ENCODE measurements at regions not wholly inside any gene's neighbourhood (a gene's known extent, or its start where the extent isn't known, plus 50 kb on each side); places are given as distances from the start of the nearest gene placed in this dataset.
A peak's percentile ranks its signal among the peaks of the same experiment; 100 is the strongest.
"Not testable (repeated sequence)": the region's sequence is repeated elsewhere in the genome, so short reads cannot be mapped to it uniquely, and the experiment has no call there.

- intact Hi-C loops (cut with micrococcal nuclease), result no loop called here
- peaks cover 13% of the 10 kb centered on the region for H3K4me1 Mint-ChIP-seq (ENCODE audit: low read depth)
- H3K27me3 Mint-ChIP-seq, result peaks cover 21% of the 10 kb centered on the region
- H3K4me3 Mint-ChIP-seq, result no peak overlapping the region
- ChIA-PET POLR2A (no interaction called here), CTCF (interaction anchor here (1.5 kb wide), 1 partner anchor 74 kb away, joined by 5 read pairs; no protein-coding TSS in a partner anchor)
- H3K36me3 Mint-ChIP-seq (ENCODE audit: low read depth), result no peaks in the 10 kb centered on the region
- ATAC-seq (no peak), DNase-seq (no peak)
- H3K9me3 Mint-ChIP-seq, result no peaks in the 10 kb centered on the region
- TF ChIP-seq, protein P1, sequence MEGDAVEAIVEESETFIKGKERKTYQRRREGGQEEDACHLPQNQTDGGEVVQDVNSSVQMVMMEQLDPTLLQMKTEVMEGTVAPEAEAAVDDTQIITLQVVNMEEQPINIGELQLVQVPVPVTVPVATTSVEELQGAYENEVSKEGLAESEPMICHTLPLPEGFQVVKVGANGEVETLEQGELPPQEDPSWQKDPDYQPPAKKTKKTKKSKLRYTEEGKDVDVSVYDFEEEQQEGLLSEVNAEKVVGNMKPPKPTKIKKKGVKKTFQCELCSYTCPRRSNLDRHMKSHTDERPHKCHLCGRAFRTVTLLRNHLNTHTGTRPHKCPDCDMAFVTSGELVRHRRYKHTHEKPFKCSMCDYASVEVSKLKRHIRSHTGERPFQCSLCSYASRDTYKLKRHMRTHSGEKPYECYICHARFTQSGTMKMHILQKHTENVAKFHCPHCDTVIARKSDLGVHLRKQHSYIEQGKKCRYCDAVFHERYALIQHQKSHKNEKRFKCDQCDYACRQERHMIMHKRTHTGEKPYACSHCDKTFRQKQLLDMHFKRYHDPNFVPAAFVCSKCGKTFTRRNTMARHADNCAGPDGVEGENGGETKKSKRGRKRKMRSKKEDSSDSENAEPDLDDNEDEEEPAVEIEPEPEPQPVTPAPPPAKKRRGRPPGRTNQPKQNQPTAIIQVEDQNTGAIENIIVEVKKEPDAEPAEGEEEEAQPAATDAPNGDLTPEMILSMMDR (IDR thresholded peaks at IDR 0.05), result no peak
- no peak overlapping the region for H3K27ac Mint-ChIP-seq
Observed at GRCh38 chr9:33698267-33698666, 97.1 kb upstream of the PRSS3 start.

DNA sequence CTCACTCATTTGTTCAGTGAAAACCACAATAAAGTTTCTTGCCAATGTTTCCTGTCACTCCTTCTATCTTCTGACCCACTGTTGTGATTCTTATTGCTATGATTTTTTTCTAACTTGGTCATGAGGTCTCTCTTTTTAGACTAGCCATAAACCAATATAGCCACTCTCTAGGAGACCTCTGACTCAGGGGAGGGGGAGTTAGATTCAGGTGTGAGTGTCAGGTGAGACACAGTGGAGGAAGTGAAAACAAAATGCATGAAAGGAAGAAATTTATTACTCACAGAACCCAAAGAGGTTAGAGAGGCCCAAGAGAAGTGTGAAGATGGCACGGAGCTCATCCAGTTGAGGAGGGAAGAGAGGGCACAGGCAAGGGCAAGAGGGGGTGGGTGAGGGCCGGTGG is 94.4 kb upstream of the PRSS3 start:
- intact Hi-C loops (cut with micrococcal nuclease); H3K4me3 Mint-ChIP-seq; H3K4me1 Mint-ChIP-seq (ENCODE audit: low read depth); H3K36me3 Mint-ChIP-seq (ENCODE audit: low read depth); H3K27ac Mint-ChIP-seq; POLR2A ChIA-PET; DNase-seq; H3K9me3 Mint-ChIP-seq: not testable (repeated sequence)
- peaks cover 14% of the 10 kb centered on the region for H3K27me3 Mint-ChIP-seq
- ATAC-seq, result peak; percentile 30
- CTCF ChIA-PET, result interaction anchor here (1.0 kb wide), 1 partner anchor 77 kb away, joined by 3 read pairs; no protein-coding TSS in a partner anchor

- POLR2A ChIA-PET, result no interaction called here
- peaks cover 10% of the 10 kb centered on the region for H3K27me3 Mint-ChIP-seq
- no peak overlapping the region for H3K27ac Mint-ChIP-seq
- H3K9me3 Mint-ChIP-seq, result peaks cover 2% of the 10 kb centered on the region
- H3K36me3 Mint-ChIP-seq (ENCODE audit: low read depth), result peaks cover 2% of the 10 kb centered on the region
- CTCF ChIA-PET, result interaction anchor here (1.0 kb wide), 1 partner anchor 80 kb away, joined by 3 read pairs; no protein-coding TSS in a partner anchor
- TF ChIP-seq, protein P1 (IDR thresholded peaks at IDR 0.05), result no peak
- DNase-seq, result no peak
- H3K4me3 Mint-ChIP-seq, result no peak overlapping the region
- no peak for ATAC-seq
- H3K4me1 Mint-ChIP-seq (ENCODE audit: low read depth), result peaks cover 3% of the 10 kb centered on the region
- intact Hi-C loops (cut with micrococcal nuclease), result no loop called here
Observed at GRCh38 chr9:33703430-33704102, 91.8 kb upstream of the PRSS3 start.

GRCh38 chr9:33705440-33705839 is 89.9 kb upstream of the PRSS3 start:
- H3K27ac Mint-ChIP-seq; H3K4me3 Mint-ChIP-seq; H3K36me3 Mint-ChIP-seq (ENCODE audit: low read depth); H3K4me1 Mint-ChIP-seq (ENCODE audit: low read depth); ATAC-seq; H3K27me3 Mint-ChIP-seq; POLR2A ChIA-PET; DNase-seq; intact Hi-C loops (cut with micrococcal nuclease); H3K9me3 Mint-ChIP-seq: not testable (repeated sequence)
- CTCF ChIA-PET, result interaction anchor here (1.2 to 1.6 kb wide), 3 partner anchors 16 to 81 kb away, joined by 3 to 10 read pairs (median 4); no protein-coding TSS in a partner anchor

DNA sequence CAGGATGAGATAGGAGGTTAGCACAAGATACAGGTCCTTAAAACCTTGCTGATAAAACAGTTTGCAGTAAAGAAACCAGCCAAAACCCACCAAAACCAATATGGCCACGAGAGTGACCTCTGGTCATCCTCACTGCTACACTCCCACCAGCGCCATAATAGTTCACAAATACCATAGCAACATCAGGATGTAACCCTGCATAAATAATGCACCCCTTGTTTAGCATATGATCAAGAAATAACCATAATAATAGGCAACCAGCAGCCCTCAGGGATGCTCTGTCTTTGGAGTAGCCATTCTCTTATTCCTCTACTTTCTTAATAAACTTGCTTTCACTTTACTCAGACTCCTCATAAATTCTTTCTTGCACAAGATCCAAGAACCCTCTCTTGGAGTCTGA is 86.9 kb upstream of the PRSS3 start:
- H3K9me3 Mint-ChIP-seq, result peaks cover 2% of the 10 kb centered on the region
- POLR2A ChIA-PET, result no interaction called here
- no peak for DNase-seq
- ATAC-seq, result no peak
- peaks cover 4% of the 10 kb centered on the region for H3K4me1 Mint-ChIP-seq (ENCODE audit: low read depth)
- H3K27ac Mint-ChIP-seq, result no peak overlapping the region
- H3K27me3 Mint-ChIP-seq, result peaks cover 10% of the 10 kb centered on the region
- CTCF ChIA-PET, result interaction anchor here (0.9 to 1.6 kb wide), 3 partner anchors 11 to 84 kb away, joined by 3 to 7 read pairs (median 4); no protein-coding TSS in a partner anchor
- TF ChIP-seq, protein P1 (IDR thresholded peaks at IDR 0.05), result no peak
- H3K36me3 Mint-ChIP-seq (ENCODE audit: low read depth), result peaks cover 2% of the 10 kb centered on the region
- no peak overlapping the region for H3K4me3 Mint-ChIP-seq
- intact Hi-C loops (cut with micrococcal nuclease), result no loop called here

DNA sequence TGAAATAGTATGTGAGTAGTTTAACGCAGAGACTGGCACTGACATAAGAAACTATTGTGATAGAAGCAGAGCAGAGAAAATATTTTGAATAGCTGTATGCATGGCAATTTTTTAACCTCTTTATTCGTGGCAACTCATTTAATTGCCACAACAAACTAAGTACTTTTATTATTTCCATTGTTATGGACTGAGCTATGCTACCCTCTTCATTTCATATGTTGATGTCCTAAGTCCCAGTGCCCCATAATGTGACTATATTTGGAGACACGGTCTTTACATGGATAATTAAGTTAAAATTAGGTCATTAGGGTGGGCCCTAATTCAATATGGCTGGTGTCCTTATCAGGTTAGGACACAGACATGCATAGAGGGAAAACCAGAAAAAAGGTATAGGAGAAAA is 86.1 kb upstream of the PRSS3 start:
- ChIA-PET POLR2A (no interaction called here), CTCF (interaction anchor here (0.7 to 1.4 kb wide), 2 partner anchors 14 to 91 kb away, joined by 4 to 5 read pairs; no protein-coding TSS in a partner anchor)
- ATAC-seq, result no peak
- Mint-ChIP-seq H3K27ac (no peak overlapping the region), H3K9me3 (peaks cover 2% of the 10 kb centered on the region), H3K4me3 (no peak overlapping the region), H3K4me1 (ENCODE audit: low read depth) (peaks cover 4% of the 10 kb centered on the region), H3K36me3 (ENCODE audit: low read depth) (peaks cover 2% of the 10 kb centered on the region), H3K27me3 (peaks cover 10% of the 10 kb centered on the region)
- DNase-seq, result no peak
- intact Hi-C loops (cut with micrococcal nuclease), result no loop called here
- TF ChIP-seq, protein P1 (IDR thresholded peaks at IDR 0.05), result no peak

DNA sequence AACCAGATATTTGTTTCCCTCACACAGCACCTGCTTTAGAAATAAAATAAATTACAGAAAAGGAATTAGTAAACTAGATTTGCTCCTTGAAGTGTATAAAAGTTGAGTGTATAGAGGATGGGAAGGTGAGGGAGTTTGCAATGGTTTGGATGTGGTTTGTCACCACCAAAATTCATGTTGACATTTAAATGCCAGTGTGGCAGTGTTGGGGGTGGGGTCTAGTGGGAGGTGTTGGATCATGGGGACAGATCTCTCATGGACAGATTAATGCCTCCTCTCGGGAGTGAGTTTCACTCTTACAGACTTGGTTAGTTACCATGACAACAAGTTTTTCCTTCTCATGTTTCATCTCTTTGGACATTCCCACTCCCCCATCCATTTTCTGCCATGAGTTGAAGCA is 83.9 kb upstream of the PRSS3 start:
- H3K9me3 Mint-ChIP-seq; H3K4me1 Mint-ChIP-seq (ENCODE audit: low read depth); H3K27ac Mint-ChIP-seq; intact Hi-C loops (cut with micrococcal nuclease); H3K36me3 Mint-ChIP-seq (ENCODE audit: low read depth); ATAC-seq; POLR2A ChIA-PET; CTCF ChIA-PET; H3K4me3 Mint-ChIP-seq; H3K27me3 Mint-ChIP-seq: not testable (repeated sequence)
- peak; percentile 25 for DNase-seq
